Testis (tissue), 2 donors: ENCODE measurements at regions not wholly inside any gene's neighbourhood (a gene's known extent, or its start where the extent isn't known, plus 50 kb on each side); places are given as distances from the start of the nearest gene placed in this dataset.

ENCODE experiments used
- DNase-seq: peaks from one replicate; pipeline ENCODE4 v3.0.0-alpha.2; 2019
- H3K27ac ChIP-seq, 2 donors: fragments of 200-600 bp; sonication (generic); one replicate each; pipeline ENCODE4 v1.5.1; 2019
- H3K27me3 ChIP-seq: fragments of 200-600 bp; sonication (generic); one replicate; pipeline ENCODE4 v1.5.1; 2019
- H3K36me3 ChIP-seq: fragments of 200-600 bp; sonication (generic); one replicate; pipeline ENCODE4 v1.5.1; 2017; ENCODE audit warnings: low read depth; ENCODE audit errors: missing control alignments
- H3K4me1 ChIP-seq: fragments of 200-600 bp; sonication (generic); one replicate; pipeline ENCODE4 v1.5.1; 2019
- H3K4me3 ChIP-seq, 2 donors: fragments of 200-600 bp; sonication (generic); one replicate each; pipeline ENCODE4 v1.5.1; 2017 to 2019
- H3K9me3 ChIP-seq: fragments of 200-600 bp; sonication (generic); one replicate; pipeline ENCODE4 v1.5.1; 2017
- POLR2A ChIP-seq: fragments of 450-650 bp; IDR thresholded peaks from one replicate; pipeline ENCODE4 v1.6.1; 2017; ENCODE audit warnings: antibody characterized with exemption, mild to moderate bottlenecking, moderate library complexity
- WGBS, 2 donors: methylation state at CpG; one replicate each; pipeline ENCODE4 v1.1.5; 2018; 5-methylcytosine and 5-hydroxymethylcytosine counted together
- intact Hi-C: fragments of 100-400 bp; cut with DNase I; formaldehyde crosslinking; loops from one replicate; pipeline ENCODE4 v1.15.1; 2023; ENCODE audit warnings: low total_unique reads
- TF ChIP-seq, protein P1 (sequence below), 3 experiments: fragments of 450-650 bp in 2 of 3; fragments of 200-600 bp in 1 of 3; sonication (generic) in 1 of 3; IDR thresholded peaks; one replicate each; pipeline ENCODE4 v1.5.1; 2016 to 2019; ENCODE audit warnings: antibody characterized with exemption in 3 of 3, mild to moderate bottlenecking in 2 of 3, moderate library complexity in 1 of 3

DNA sequence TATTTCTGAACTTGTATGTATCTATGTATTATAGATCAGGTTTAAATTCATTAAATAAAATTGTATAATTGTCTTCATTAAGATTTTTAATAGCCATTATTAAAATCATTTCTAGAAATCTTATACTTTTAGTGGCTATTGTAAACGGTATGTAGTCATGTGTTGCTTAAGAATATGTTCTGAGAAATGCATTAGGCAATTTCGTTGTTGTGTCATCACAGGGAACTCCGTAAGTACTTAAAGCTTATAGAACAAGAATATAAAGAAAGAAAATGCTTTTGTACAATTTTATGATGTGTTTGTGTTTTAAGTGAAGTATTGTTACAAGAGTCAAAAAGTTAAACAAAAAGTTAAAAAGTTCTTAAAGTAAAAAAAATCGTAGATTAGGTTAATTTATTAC, 765.8 kb downstream of the METTL4 start:
- TF ChIP-seq, protein P1, sequence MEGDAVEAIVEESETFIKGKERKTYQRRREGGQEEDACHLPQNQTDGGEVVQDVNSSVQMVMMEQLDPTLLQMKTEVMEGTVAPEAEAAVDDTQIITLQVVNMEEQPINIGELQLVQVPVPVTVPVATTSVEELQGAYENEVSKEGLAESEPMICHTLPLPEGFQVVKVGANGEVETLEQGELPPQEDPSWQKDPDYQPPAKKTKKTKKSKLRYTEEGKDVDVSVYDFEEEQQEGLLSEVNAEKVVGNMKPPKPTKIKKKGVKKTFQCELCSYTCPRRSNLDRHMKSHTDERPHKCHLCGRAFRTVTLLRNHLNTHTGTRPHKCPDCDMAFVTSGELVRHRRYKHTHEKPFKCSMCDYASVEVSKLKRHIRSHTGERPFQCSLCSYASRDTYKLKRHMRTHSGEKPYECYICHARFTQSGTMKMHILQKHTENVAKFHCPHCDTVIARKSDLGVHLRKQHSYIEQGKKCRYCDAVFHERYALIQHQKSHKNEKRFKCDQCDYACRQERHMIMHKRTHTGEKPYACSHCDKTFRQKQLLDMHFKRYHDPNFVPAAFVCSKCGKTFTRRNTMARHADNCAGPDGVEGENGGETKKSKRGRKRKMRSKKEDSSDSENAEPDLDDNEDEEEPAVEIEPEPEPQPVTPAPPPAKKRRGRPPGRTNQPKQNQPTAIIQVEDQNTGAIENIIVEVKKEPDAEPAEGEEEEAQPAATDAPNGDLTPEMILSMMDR (IDR thresholded peaks at IDR 0.05), result no peak
- TF ChIP-seq POLR2A, result no peak
- intact Hi-C loops, result no loop called here
- 89 to 90% methylated on average over 4 of the region's 4 CpGs for WGBS, 2 donors

DNA sequence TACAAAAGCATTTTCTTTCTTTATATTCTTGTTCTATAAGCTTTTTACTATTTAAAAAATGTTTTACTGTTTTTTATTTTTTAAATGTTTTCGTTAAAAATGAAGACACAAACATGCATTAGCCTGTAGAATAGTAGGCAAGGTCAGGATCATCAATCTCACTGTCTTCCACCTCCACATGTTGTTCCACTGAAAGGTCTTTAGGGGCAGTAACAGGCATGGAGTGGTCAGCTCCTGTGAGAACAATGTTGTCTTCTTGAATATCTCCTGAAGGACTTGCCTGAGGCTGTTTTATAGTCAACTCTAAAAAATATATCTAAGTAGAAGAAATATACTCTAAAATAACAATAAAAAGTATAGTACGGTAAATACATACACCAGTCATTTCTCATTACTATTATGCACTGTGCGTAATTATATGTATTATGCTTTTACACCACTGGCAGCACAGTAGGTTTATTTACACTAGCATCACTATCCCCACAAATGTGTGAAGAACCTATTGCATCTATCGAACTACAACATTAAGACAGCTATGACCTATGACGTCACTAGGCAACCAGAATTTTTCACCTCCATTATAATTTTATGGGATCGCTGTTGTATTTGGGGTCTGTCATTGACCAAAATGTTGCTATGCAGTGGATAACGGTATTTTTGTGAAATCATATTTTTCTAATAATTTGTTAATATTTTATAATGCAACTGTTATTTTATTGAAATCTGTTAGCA, 764.3 kb downstream of the METTL4 start:
- Histone ChIP-seq H3K36me3 (no peaks in the 10 kb centered on the region), H3K4me1 (no peaks in the 10 kb centered on the region), H3K4me3 (no peak overlapping the region), H3K27me3 (no peaks in the 10 kb centered on the region), H3K27ac (no peak overlapping the region), H3K9me3 (no peaks in the 10 kb centered on the region)
- no peak for TF ChIP-seq POLR2A
- TF ChIP-seq, protein P1 (IDR thresholded peaks at IDR 0.05), result no peak
- no peak for DNase-seq
- intact Hi-C loops, result no loop called here
- 84 to 88% methylated on average over 7 of the region's 7 CpGs for WGBS, 2 donors

More for the DNA sequence above, 765.8 kb downstream of the METTL4 start:
- no peak overlapping the region for H3K27ac ChIP-seq
- no peaks in the 10 kb centered on the region for H3K4me1 ChIP-seq
- DNase-seq, result no peak
- H3K4me3 ChIP-seq, result no peak overlapping the region
- no peaks in the 10 kb centered on the region for H3K9me3 ChIP-seq
- no peaks in the 10 kb centered on the region for H3K36me3 ChIP-seq
- no peaks in the 10 kb centered on the region for H3K27me3 ChIP-seq

DNA sequence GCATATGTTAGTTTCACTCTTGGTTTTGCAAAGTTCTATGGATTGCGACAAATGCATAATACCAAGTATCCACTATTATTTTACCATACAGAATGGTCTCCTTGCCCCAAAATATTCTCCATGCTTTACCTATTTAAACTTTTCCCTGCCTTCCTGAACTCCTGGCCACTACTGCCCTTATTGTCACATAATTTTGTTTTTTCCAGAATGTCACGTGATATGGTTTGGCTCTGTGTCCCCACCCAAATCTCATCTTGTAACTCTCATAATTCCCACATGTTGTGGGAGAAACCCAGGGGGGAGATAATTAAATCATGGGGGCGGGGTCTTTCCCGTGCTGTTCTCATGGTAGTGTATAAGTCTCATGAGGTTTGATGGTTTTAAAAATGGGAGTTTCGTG, 760.0 kb downstream of the METTL4 start:
- WGBS, 2 donors, result 85 to 91% methylated on average over 5 of the region's 5 CpGs
- intact Hi-C loops, result no loop called here
- Histone ChIP-seq H3K27ac (no peak overlapping the region), H3K9me3 (no peaks in the 10 kb centered on the region), H3K36me3 (no peaks in the 10 kb centered on the region), H3K27me3 (no peaks in the 10 kb centered on the region), H3K4me3 (no peak overlapping the region), H3K4me1 (no peaks in the 10 kb centered on the region)
- TF ChIP-seq, protein P1 (IDR thresholded peaks at IDR 0.05), result no peak
- TF ChIP-seq POLR2A, result no peak
- DNase-seq, result no peak

DNA sequence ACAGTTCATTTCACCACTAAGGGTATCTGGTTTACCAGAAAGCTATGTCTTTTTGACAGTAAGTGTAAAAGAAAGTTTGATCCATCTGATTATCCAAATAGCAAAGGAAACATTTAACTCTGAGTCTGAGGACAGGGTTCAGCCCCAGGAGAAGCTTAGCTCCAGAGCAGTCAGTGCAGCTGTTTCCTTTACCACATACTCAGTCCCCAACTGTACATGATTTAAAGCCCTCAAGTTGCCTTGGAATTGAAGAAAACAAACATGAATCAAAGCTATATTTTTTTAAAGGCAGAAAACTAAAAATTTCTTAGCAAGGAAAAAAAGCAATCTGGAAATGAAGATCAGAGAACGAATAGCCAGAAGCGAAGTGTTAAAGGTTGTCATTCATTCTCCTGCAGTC, 746.0 kb downstream of the METTL4 start:
- Histone ChIP-seq H3K27me3 (no peaks in the 10 kb centered on the region), H3K36me3 (no peaks in the 10 kb centered on the region), H3K27ac (no peak overlapping the region), H3K9me3 (no peaks in the 10 kb centered on the region), H3K4me1 (no peaks in the 10 kb centered on the region), H3K4me3 (no peak overlapping the region)
- no peak for DNase-seq
- intact Hi-C loops, result no loop called here
- WGBS, 2 donors, result 68 to 73% methylated on average over 2 of the region's 2 CpGs
- no peak for TF ChIP-seq POLR2A
- TF ChIP-seq, protein P1 (IDR thresholded peaks at IDR 0.05), result no peak

DNA sequence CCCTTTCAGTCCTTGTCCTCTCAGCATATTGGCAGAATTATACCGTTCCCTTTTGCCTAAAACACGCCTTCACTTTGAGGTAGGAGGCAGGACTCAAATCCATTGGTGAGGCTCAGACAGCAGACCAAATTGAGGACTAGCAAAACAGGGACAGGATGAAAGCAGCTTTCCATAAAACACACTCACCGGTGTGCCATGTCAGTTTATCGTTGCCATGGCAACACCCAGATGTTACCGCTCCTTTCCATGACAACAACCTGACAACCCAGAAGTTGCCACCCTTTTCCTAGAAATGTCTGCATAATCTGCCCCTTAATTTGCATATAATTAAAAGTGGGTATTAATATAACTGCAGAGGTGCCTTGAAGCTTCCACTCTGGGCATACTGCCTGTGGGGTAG, 730.4 kb downstream of the METTL4 start:
- intact Hi-C loops, result no loop called here
- TF ChIP-seq POLR2A, result no peak
- TF ChIP-seq, protein P1 (IDR thresholded peaks at IDR 0.05), result no peak

More for the DNA sequence above, 730.4 kb downstream of the METTL4 start:
- Histone ChIP-seq H3K27me3 (no peaks in the 10 kb centered on the region), H3K36me3 (no peaks in the 10 kb centered on the region), H3K9me3 (no peaks in the 10 kb centered on the region), H3K4me3 (no peak overlapping the region), H3K27ac (no peak overlapping the region), H3K4me1 (no peaks in the 10 kb centered on the region)
- DNase-seq, result no peak
- 86 to 89% methylated on average over 5 of the region's 5 CpGs for WGBS, 2 donors
